Heart right ventricle (tissue), 16 donors: ENCODE measurements at regions not wholly inside any gene's neighbourhood (a gene's known extent, or its start where the extent isn't known, plus 50 kb on each side); places are given as distances from the start of the nearest gene placed in this dataset.

Experiments
- ATAC-seq, 8 donors: fragments of 200-7000 bp; cut with Tn5 transposase; one replicate each; pipeline ENCODE4 v1.9.1; 2020; ENCODE audit warnings: mild to moderate bottlenecking in 8 of 8, moderate library complexity in 8 of 8, moderate number of reproducible peaks in 1 of 8
- DNase-seq, 2 donors: peaks; one replicate each; pipeline ENCODE4 v3.0.0-alpha.2; 2020
- H3K27ac ChIP-seq, 10 donors: fragments of 200-600 bp; sonication (generic) in 2 of 10; one replicate each; pipeline versions ENCODE4 v1.5.0 to v1.8.0; 2020 to 2022; ENCODE audit warnings: mild to moderate bottlenecking in 3 of 10
- H3K27me3 ChIP-seq, 7 donors: fragments of 200-600 bp; one replicate each; pipeline ENCODE4 v1.8.0; 2021 to 2022; ENCODE audit warnings: mild to moderate bottlenecking in 2 of 7
- H3K36me3 ChIP-seq, 9 donors: fragments of 200-600 bp; sonication (generic) in 1 of 9; one replicate each; pipeline versions ENCODE4 v1.5.0 to v1.8.0; 2020 to 2022; ENCODE audit warnings: mild to moderate bottlenecking in 2 of 9
- H3K4me1 ChIP-seq, 9 donors: fragments of 200-600 bp; sonication (generic) in 1 of 9; one replicate each; pipeline versions ENCODE4 v1.5.0 to v1.8.0; 2020 to 2022; ENCODE audit warnings: mild to moderate bottlenecking in 4 of 9
- H3K4me3 ChIP-seq, 10 donors: fragments of 200-600 bp; sonication (generic) in 2 of 10; one replicate each; pipeline versions ENCODE4 v1.5.0 to v1.8.0; 2020 to 2022; ENCODE audit warnings: mild to moderate bottlenecking in 7 of 10, moderate library complexity in 2 of 10
- H3K9me3 ChIP-seq, 11 donors: fragments of 200-600 bp in 10 of 11; sonication (generic) in 2 of 11; one replicate each; pipeline versions ENCODE4 v1.5.0 to v1.8.0; 2013 to 2022; ENCODE audit warnings: mild to moderate bottlenecking in 2 of 11, control low read depth in 1 of 11, moderate library complexity in 1 of 11
- CTCF ChIP-seq, 9 donors: fragments of 200-600 bp; sonication (generic) in 2 of 9; IDR thresholded peaks; one replicate each; pipeline versions ENCODE4 v1.5.0 to v1.8.0; 2021 to 2022; ENCODE audit warnings: antibody characterized with exemption in 9 of 9, mild to moderate bottlenecking in 5 of 9, moderate library complexity in 1 of 9
- WGBS, 2 donors: extraction: QIAGEN DNeasy Blood & Tissue Kit; methylation state at CpG; one replicate each; pipeline ENCODE4 v1.1.7; 2013; ENCODE audit warnings: inconsistent platforms in 1 of 2; 5-methylcytosine and 5-hydroxymethylcytosine counted together
- intact Hi-C, 10 donors: fragments of 100-400 bp; cut with DNase I; formaldehyde crosslinking; loops; one replicate each; pipeline versions ENCODE4 v1.11.1 to v1.14.2; 2022
- donor health status: Arrhythmogenic right ventricular cardiomyopathy.
- donor health status: ischemic (EF 13 %, LVEDD 7.1; RV severe dilation, severe dysfunction).
- donor health status: healthy with polysubstance abuse.
- donor health status: DM: no; HTN: yes; CAD: no.
- donor health status: DM: no; HTN: no; CAD: no.
- donor health status: ischemic (EF 25% LVEDD 6.9; RV normal size, moderate dysfunction).
- donor health status: ischemic (EF 25% LVEDD 5.7; RV mildly dilated, moderate dysfunction).
- donor health status: healthy.
- donor health status: DM: yes; HTN: yes; CAD: no.
- donor health status: Ischemic cardiomyopathy.
- donor health status: ischemic (EF 35%, LVEDD 5.7; RV mildly dilated, moderate dysfunction).
- donor health status: nonischemic (EF 11% LVEDD 7.7; RV severe dilation, severe dysfunction).
- donor health status: DM: yes; HTN: yes; CAD: no.
- donor health status: PGD.
- donor health status: ischemic (EF 29% LVEDD 5.4; RV normal size, mild dysfunction).
- donor health status: nonischemic (EF 23%, LVEDD 6.1; RV moderate dilation, normal function).

GRCh38 chr16:52265446-52265861 is 281.5 kb downstream of the TOX3 start:
- no peak for DNase-seq
- H3K9me3 ChIP-seq, result no peaks in the 10 kb centered on the region
- 12 to 14% methylated on average over 3 of the region's 3 CpGs for WGBS, 2 donors
- no peaks in the 10 kb centered on the region for H3K36me3 ChIP-seq
- intact Hi-C loops, result no loop called here
- TF ChIP-seq CTCF (IDR thresholded peaks at IDR 0.05), result no peak
- H3K4me1 ChIP-seq, result no peaks in the 10 kb centered on the region
- H3K4me3 ChIP-seq, result no peak overlapping the region
- H3K27ac ChIP-seq, result no peak overlapping the region
- ATAC-seq, result no peak
- no peaks in the 10 kb centered on the region for H3K27me3 ChIP-seq

GRCh38 chr16:52257534-52257933 is 289.4 kb downstream of the TOX3 start:
- DNase-seq, result no peak
- Histone ChIP-seq H3K9me3 (no peaks in the 10 kb centered on the region), H3K27ac (no peak overlapping the region), H3K27me3 (peaks cover 0 to 9% (median 0%) of the 10 kb centered on the region in 7 donors), H3K4me1 (no peaks in the 10 kb centered on the region), H3K36me3 (no peaks in the 10 kb centered on the region), H3K4me3 (no peak overlapping the region)
- TF ChIP-seq CTCF (IDR thresholded peaks at IDR 0.05), result no peak
- intact Hi-C loops, result no loop called here
- WGBS, 2 donors, result 75 to 86% methylated on average over 1 of the region's 1 CpG
- no peak for ATAC-seq

- Histone ChIP-seq H3K9me3 (no peaks in the 10 kb centered on the region), H3K4me1 (no peaks in the 10 kb centered on the region), H3K4me3 (no peak overlapping the region), H3K27me3 (peaks cover 0 to 10% (median 0%) of the 10 kb centered on the region in 7 donors), H3K36me3 (no peaks in the 10 kb centered on the region), H3K27ac (no peak overlapping the region)
- no peak for TF ChIP-seq CTCF (IDR thresholded peaks at IDR 0.05)
- 69 to 74% methylated on average over 4 of the region's 4 CpGs for WGBS, 2 donors
- ATAC-seq (no peak), DNase-seq (no peak)
- intact Hi-C loops, result no loop called here
Observed at GRCh38 chr16:52256310-52257078, 290.4 kb downstream of the TOX3 start.

- intact Hi-C loops, result no loop called here
- Histone ChIP-seq H3K36me3 (no peaks in the 10 kb centered on the region), H3K27ac (no peak overlapping the region), H3K4me1 (no peaks in the 10 kb centered on the region), H3K9me3 (no peaks in the 10 kb centered on the region), H3K4me3 (no peak overlapping the region), H3K27me3 (peaks cover 0 to 10% (median 0%) of the 10 kb centered on the region in 7 donors)
- ATAC-seq (no peak), DNase-seq (no peak)
- WGBS, 2 donors, result 43 to 64% methylated on average over 3 of the region's 3 CpGs
- TF ChIP-seq CTCF (IDR thresholded peaks at IDR 0.05), result no peak
Observed at GRCh38 chr16:52254746-52255145, 292.2 kb downstream of the TOX3 start.
